Endothelial cell of umbilical vein (primary cell): ENCODE measurements at regions not wholly inside any gene's neighbourhood (a gene's known extent, or its start where the extent isn't known, plus 50 kb on each side); places are given as distances from the start of the nearest gene placed in this dataset.

Experiments
- BruUV-seq: library from RNA; stranded (reverse); fragments of 400-500 nt; replicated peaks from 2 replicates; lab custom pipeline; 2021; lab: Mats Ljungman, UMichigan
- CTCF ChIA-PET: fragments of 300-600, 350-600 bp; sonication (Branson Sonifier 250); formaldehyde crosslinking; loops from one replicate; lab custom pipeline; 2021; ENCODE audit warnings: antibody characterized with exemption, inconsistent platforms; lab: Charles Lee
- POLR2A ChIA-PET: fragments of 300-600, 350-600 bp; sonication (Branson Sonifier 250); formaldehyde crosslinking; loops from one replicate; lab custom pipeline; 2021; ENCODE audit warnings: antibody characterized with exemption, inconsistent platforms; lab: Charles Lee
- DNase-seq: peaks from one replicate; pipeline ENCODE4 v3.0.0-alpha.2; 2011; ENCODE audit warnings: low read depth, low spot score
- FAIRE-seq: peaks from 2 replicates; lab custom pipeline; 2011; peaks lifted over from hg19 to GRCh38; lab: Jason Lieb, UNC
- H2AFZ ChIP-seq: 2 replicates; pipeline ENCODE4 v1.6.0; 2012; ENCODE audit warnings: low read depth, low read length, control low read depth, inconsistent platforms
- H3K27ac ChIP-seq: 2 replicates; pipeline ENCODE4 v1.5.1; 2011; ENCODE audit warnings: low read depth, mild to moderate bottlenecking, control low read depth, low read length, moderate library complexity; ENCODE audit not compliant: insufficient read depth
- H3K27me3 ChIP-seq, 2 experiments: 2 replicates each; pipeline versions ENCODE4 v1.6.0 to v1.6.1; 2011; ENCODE audit warnings: low read length in 2 of 2, mixed read lengths in 1 of 2; ENCODE audit not compliant: control insufficient read depth in 2 of 2, insufficient read depth in 2 of 2
- H3K36me3 ChIP-seq, 2 experiments: 2 replicates in 1 of 2; 3 replicates in 1 of 2; pipeline ENCODE4 v1.5.1; 2011; ENCODE audit warnings: low read length in 2 of 2, mild to moderate bottlenecking in 1 of 2, moderate library complexity in 1 of 2; ENCODE audit not compliant: control insufficient read depth in 2 of 2, insufficient read depth in 2 of 2; ENCODE audit errors: extremely low read depth in 1 of 2
- H3K4me1 ChIP-seq: 3 replicates; pipeline ENCODE4 v1.5.1; 2011; ENCODE audit warnings: mild to moderate bottlenecking, low read length; ENCODE audit not compliant: control insufficient read depth, insufficient read depth; ENCODE audit errors: extremely low read depth
- H3K4me2 ChIP-seq: 2 replicates; pipeline ENCODE4 v1.6.1; 2011; ENCODE audit warnings: low read length, control low read depth, mixed read lengths; ENCODE audit not compliant: insufficient read depth
- H3K4me3 ChIP-seq, 3 experiments: fragments of 200-600 bp in 1 of 3; sonication (generic), shearing (Covaris generic) in 1 of 3; replicated peaks in 1 of 3; 2 replicates each; pipeline ENCODE4 v1.5.1; 2011 to 2016; ENCODE audit warnings: control low read depth in 3 of 3, low read length in 3 of 3, mild to moderate bottlenecking in 2 of 3, inconsistent platforms in 1 of 3, low read depth in 1 of 3, moderate library complexity in 1 of 3; ENCODE audit not compliant: insufficient read depth in 1 of 3
- H3K79me2 ChIP-seq: 2 replicates; pipeline ENCODE4 v1.6.0; 2012; ENCODE audit warnings: low read length, inconsistent platforms; ENCODE audit not compliant: control insufficient read depth, insufficient read depth
- H3K9ac ChIP-seq: replicated peaks from 2 replicates; pipeline ENCODE3; 2011; ENCODE audit warnings: low read length, control low read depth; ENCODE audit not compliant: insufficient read depth; ENCODE audit errors: extremely low read depth
- H3K9me1 ChIP-seq: replicated peaks from 3 replicates; pipeline ENCODE4 v1.6.0; 2011; ENCODE audit warnings: mild to moderate bottlenecking, low read length; ENCODE audit not compliant: control insufficient read depth, insufficient read depth; ENCODE audit errors: extremely low read depth
- H3K9me3 ChIP-seq: replicated peaks from 2 replicates; pipeline ENCODE4 v1.5.1; 2012; ENCODE audit warnings: low read length, inconsistent platforms; ENCODE audit not compliant: control insufficient read depth, insufficient read depth
- H4K20me1 ChIP-seq: replicated peaks from 2 replicates; pipeline ENCODE3; 2011; ENCODE audit warnings: mild to moderate bottlenecking, low read length; ENCODE audit not compliant: control insufficient read depth, insufficient read depth; ENCODE audit errors: extremely low read depth
- EZH2 ChIP-seq: IDR thresholded peaks from 2 replicates; pipeline ENCODE4 v1.6.1; 2012; ENCODE audit warnings: borderline replicate concordance, low read depth, mild to moderate bottlenecking, moderate library complexity, low read length, inconsistent platforms; ENCODE audit not compliant: severe bottlenecking
- FOS ChIP-seq: IDR thresholded peaks from 2 replicates; pipeline ENCODE4 v1.6.1; 2011; ENCODE audit warnings: mild to moderate bottlenecking, low read length, moderate library complexity, borderline replicate concordance; ENCODE audit not compliant: insufficient read depth
- GATA2 ChIP-seq: IDR thresholded peaks from 2 replicates; pipeline ENCODE4 v1.7.0; 2011; ENCODE audit warnings: low read depth, mild to moderate bottlenecking, moderate library complexity, mixed read lengths, low read length; ENCODE audit not compliant: insufficient read length, insufficient read depth
- JUN ChIP-seq: IDR thresholded peaks from 2 replicates; pipeline ENCODE4 v1.6.1; 2011; ENCODE audit warnings: borderline replicate concordance, low read depth; ENCODE audit not compliant: insufficient read length, insufficient read depth
- MYC ChIP-seq: IDR thresholded peaks from one replicate; pipeline ENCODE4 v1.6.1; 2011; ENCODE audit warnings: mild to moderate bottlenecking, low read depth, low read length
- POLR2A ChIP-seq: IDR thresholded peaks from 2 replicates; pipeline ENCODE4 v1.6.1; 2012; ENCODE audit warnings: low read depth, mild to moderate bottlenecking, control low read depth, low read length
- POLR2AphosphoS5 ChIP-seq: IDR thresholded peaks from 2 replicates; pipeline ENCODE4 v1.6.1; 2012; ENCODE audit warnings: low read depth, mild to moderate bottlenecking, control low read depth, low read length, moderate library complexity; ENCODE audit not compliant: insufficient read depth
- dilution Hi-C: fragments of 300-500 bp; cut with MboI; formaldehyde crosslinking; loops from one replicate; pipeline ENCODE4 v1.15.0; 2019; ENCODE audit warnings: low sequenced_read_pairs; ENCODE audit not compliant: extremely low pct_ligation_motif_present
- intact Hi-C: fragments of 100-400 bp; cut with micrococcal nuclease; formaldehyde crosslinking; loops from one replicate; pipeline ENCODE4 v1.10.0; 2022
- TF ChIP-seq, protein P1 (sequence below), 2 donors: IDR thresholded peaks; 1 replicate in 1 of 2; 2 replicates in 1 of 2; pipeline ENCODE4 v1.5.1; 2011; ENCODE audit warnings: low read length in 2 of 2, mild to moderate bottlenecking in 2 of 2, moderate library complexity in 2 of 2, control low read depth in 1 of 2, inconsistent platforms in 1 of 2, low read depth in 1 of 2; ENCODE audit not compliant: insufficient read depth in 1 of 2; ENCODE audit errors: extremely low read depth in 1 of 2
- TF ChIP-seq, protein P2 (sequence below): IDR thresholded peaks from 2 replicates; pipeline ENCODE4 v1.6.1; 2011; ENCODE audit not compliant: insufficient read depth, insufficient read length

DNA sequence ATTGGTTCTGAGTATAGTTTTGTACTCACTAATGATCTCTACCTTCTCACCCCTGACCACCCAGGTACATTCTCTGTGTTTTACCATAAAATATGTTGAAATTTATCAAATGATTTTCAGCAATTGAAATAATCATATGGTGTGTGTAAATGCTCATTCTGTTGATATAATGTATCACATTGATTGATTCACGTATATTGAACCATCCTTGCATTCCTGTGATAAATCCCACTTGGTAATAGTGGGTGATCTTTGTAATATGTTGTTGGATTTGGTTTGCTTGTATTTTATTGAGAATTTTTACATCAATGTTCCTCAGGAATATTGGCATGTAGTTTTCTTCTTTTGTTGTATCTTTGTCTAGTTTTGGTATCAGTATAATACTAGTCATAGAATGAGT lies 1497.6 kb downstream of the OTOL1 start:
- no peak overlapping the region for H2AFZ ChIP-seq
- FAIRE-seq (no peak), DNase-seq (no peak)
- no peaks in the 10 kb centered on the region for H3K36me3 ChIP-seq
- no peaks in the 10 kb centered on the region for H4K20me1 ChIP-seq
- TF ChIP-seq JUN (no peak), FOS (no peak), MYC (no peak), POLR2AphosphoS5 (no peak), GATA2 (no peak), EZH2 (no peak), POLR2A (no peak)
- TF ChIP-seq, protein P1, sequence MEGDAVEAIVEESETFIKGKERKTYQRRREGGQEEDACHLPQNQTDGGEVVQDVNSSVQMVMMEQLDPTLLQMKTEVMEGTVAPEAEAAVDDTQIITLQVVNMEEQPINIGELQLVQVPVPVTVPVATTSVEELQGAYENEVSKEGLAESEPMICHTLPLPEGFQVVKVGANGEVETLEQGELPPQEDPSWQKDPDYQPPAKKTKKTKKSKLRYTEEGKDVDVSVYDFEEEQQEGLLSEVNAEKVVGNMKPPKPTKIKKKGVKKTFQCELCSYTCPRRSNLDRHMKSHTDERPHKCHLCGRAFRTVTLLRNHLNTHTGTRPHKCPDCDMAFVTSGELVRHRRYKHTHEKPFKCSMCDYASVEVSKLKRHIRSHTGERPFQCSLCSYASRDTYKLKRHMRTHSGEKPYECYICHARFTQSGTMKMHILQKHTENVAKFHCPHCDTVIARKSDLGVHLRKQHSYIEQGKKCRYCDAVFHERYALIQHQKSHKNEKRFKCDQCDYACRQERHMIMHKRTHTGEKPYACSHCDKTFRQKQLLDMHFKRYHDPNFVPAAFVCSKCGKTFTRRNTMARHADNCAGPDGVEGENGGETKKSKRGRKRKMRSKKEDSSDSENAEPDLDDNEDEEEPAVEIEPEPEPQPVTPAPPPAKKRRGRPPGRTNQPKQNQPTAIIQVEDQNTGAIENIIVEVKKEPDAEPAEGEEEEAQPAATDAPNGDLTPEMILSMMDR (IDR thresholded peaks at IDR 0.05; ENCODE audit: extremely low read depth in 1 of 2, insufficient read depth in 1 of 2, low read depth in 1 of 2, low read length in 2 of 2): no peak
- TF ChIP-seq, protein P2, sequence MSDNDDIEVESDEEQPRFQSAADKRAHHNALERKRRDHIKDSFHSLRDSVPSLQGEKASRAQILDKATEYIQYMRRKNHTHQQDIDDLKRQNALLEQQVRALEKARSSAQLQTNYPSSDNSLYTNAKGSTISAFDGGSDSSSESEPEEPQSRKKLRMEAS: no peak
- BruUV-seq: no TSS peak
- no peaks in the 10 kb centered on the region for H3K4me1 ChIP-seq
- intact Hi-C loops: no loop called here
- no peak overlapping the region for H3K4me3 ChIP-seq
- H3K27me3 ChIP-seq: no peaks in the 10 kb centered on the region
- dilution Hi-C loops: no loop called here
- H3K9me1 ChIP-seq: no peaks in the 10 kb centered on the region
- no peaks in the 10 kb centered on the region for H3K79me2 ChIP-seq
- H3K27ac ChIP-seq: no peak overlapping the region
- peaks cover 2% of the 10 kb centered on the region for H3K9me3 ChIP-seq
- ChIA-PET CTCF (no interaction called here), POLR2A (no interaction called here)
- no peak overlapping the region for H3K4me2 ChIP-seq
- no peak overlapping the region for H3K9ac ChIP-seq
